ENCODE measurements at regions not wholly inside any gene's neighbourhood (a gene's known extent, or its start where the extent isn't known, plus 50 kb on each side); places are given as distances from the start of the nearest gene placed in this dataset.
"Not testable (repeated sequence)": the region's sequence is repeated elsewhere in the genome, so short reads cannot be mapped to it uniquely, and the experiment has no call there.

DNA sequence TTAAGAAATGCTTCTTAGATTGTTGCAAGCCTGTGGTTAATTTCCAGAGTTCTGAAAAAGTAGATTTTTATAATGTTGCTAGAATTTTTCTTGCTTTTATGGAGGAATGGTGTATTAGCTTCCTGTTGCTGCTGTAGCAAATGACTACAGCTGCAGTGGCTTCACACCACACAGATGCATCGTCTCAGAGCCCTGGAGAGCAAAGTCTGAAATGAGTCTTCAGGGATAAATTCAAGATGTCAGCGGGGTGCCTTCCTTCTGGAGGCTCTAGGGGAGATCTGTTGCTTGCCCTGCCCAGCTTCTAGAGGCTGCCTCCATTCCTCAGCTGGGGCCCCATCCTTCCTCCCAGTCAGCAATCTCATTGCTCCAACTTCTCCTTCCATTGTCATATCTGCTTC lies 187.8 kb downstream of the ZNF516 start:
- DNase-seq (ENCODE audit: low read depth), result no peak

DNA sequence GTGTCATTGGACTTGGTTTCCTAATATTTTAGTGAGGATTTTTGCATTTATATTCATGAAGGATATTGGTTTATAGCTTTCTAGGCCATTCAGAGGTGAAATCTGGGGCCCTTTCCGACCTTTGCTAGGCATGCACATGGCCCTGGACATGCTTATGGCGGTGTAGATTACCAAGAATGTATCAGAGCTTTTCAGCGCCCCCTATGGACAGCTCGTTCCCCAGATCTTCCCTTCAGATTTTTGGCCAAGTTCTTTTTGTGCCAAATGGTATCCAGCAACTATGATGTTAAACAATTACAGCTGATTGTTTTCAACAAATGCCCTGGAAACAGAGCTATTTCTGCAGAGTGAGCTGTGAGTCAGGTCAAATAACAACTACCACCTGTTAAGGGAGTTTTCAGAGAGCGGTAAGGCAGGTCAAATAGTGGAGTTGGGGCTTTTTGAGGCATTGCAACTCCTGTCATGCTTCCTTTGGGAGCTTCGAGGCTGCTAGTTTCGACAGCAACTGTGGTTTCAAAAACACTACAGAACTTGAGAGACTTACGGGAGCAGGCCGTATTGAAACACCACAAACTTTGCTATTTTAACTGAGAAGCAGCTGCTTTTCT lies 188.3 kb downstream of the ZNF516 start:
- DNase-seq (ENCODE audit: low read depth), result no peak

GRCh38 chr18:76285866-76286265 lies 209.2 kb downstream of the ZNF516 start:
- no peak for DNase-seq (ENCODE audit: low read depth)

GRCh38 chr18:76281565-76281964 lies 213.5 kb downstream of the ZNF516 start:
- DNase-seq (ENCODE audit: low read depth), result no peak

DNA sequence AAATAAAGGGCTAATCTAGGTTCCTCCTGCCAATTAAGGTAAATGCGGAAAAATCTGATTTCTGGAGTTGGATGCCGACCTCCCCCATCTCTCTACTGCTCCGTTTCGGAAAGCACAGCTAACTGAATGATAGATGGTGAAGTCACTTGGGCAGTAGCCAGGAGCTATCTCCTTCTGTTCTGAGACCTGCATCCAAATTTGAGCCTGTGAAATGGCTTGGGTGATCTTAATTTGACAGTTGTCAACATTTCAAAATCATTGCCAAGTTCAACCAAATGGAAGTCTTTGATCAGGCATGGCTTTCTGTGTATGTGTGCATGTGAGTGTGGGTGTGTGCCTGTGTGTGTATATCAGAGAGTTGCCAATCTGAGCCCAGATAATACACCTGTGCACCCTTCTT lies 217.2 kb downstream of the ZNF516 start:
- DNase-seq (ENCODE audit: low read depth), result no peak

- no peak for DNase-seq (ENCODE audit: low read depth)
Measured at GRCh38 chr18:76275727-76276313, 219.2 kb downstream of the ZNF516 start.

GRCh38 chr18:76274468-76275289 lies 220.4 kb downstream of the ZNF516 start:
- no peak for DNase-seq (ENCODE audit: low read depth)

DNA sequence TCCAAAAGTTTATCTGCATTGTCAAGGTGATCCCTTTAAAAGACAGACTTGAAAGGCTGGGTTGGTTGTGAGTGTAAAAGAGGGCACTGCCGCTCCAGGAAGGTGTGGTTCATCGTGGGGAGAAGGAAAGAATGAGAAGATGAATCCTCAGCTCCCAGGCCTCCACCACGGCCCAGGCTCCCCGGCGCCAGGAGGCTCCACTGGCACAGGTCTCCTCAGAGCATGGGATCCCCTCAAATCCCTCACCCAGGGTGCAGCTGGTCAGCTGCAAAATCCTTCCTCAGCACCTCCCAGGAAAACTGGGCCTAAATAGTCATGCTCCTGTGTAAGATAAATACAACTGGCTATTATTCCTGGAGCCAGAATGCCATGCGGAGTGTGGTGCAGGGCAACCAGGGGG lies 221.1 kb downstream of the ZNF516 start:
- no peak for DNase-seq (ENCODE audit: low read depth)

- no peak for DNase-seq (ENCODE audit: low read depth)
Measured at GRCh38 chr18:76273036-76273545, 222.0 kb downstream of the ZNF516 start.

DNA sequence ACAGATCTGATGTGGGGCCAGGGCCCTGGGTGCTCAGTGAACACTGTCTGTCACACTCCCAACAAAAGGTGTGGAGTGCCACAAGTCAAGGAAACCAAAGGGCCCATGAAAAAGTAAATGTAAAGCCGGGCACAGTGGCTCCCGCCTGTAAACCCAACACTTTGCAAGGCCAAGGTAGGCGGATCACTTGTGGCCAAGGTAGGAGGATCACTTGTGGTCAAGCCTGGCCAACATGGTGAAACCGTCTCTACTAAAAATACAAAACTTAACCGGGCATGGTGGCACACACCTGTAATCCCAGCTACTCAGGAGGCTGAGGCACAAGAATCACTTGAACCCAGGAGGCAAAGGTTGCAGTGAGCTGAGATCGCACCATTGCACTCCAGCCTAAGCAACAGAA lies 227.6 kb downstream of the ZNF516 start:
- not testable (repeated sequence) for DNase-seq (ENCODE audit: low read depth)

DNA sequence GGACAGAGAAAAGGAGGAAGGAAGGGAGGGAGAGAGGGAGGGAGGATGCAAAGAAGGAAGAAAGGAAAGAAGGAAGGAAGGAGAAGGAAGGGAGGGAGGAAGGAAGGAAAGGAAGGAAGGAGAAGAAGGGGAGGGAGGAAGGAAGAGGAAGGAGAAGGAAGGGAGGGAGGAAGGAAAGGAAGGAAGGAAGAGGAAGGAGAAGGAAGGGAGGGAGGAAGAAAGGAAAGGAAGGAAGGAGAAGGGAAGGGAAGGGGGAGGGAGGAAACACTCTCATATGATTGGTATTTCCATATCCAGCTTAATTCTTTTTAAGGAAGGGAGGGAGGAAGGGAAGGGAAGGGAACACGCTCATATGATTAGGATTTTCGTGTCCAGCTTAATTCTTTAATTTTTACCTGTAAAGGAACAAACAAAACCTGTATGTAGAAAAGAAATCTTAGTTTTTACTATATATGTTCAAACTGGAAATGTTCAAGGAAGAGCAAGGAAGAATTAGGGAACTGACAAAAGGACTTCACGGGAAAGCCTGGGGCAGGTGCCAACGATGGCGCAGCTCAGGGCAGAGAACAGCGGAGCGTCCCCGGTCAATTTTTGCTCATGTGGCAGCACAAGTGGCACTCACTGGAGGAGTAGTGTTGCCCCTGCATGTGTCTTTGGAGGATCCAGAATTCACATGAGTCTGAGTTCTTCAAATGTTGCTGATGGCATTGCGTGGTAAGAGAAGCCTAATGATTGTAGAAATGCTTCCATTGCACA lies 228.6 kb downstream of the ZNF516 start:
- DNase-seq (ENCODE audit: low read depth), result no peak

DNA sequence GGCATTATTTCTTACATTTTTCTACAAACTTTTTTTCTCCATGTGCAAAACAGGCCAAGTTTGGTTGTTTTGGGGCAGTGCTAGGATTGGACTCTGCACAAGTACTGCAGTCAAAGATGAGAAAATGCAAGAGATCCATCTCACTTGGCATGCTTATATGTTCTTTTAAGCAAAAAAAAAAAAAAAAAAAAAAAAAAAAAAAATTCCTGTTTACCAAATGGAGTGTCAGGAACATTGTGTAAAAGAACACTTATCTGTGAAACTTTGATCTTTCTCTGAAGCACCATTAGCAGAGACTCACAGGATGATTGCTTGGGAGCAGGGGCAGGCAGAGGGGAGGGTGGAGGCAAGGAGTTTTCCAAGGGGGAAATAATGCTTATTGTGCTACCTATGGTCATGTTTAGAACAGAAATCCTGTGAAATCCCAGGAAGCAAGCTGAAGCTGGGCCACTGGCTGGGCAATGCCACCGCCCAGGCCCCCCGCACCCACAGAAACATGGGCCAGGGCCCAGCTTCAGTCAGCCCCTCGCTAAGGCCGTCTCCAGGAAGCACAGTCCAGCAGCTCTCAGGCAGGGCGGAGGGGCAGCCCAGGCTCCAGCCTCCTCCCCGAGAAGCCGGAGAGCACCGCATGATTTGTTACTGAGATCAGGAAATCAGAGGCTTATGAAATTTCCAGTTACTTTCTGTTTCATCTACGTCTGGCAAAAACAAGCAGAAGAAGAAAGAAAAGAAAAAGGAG lies 229.4 kb downstream of the ZNF516 start:
- peak; percentile 25 for DNase-seq (ENCODE audit: low read depth)

- DNase-seq (ENCODE audit: low read depth), result no peak
Measured at GRCh38 chr18:76264876-76265250, 230.2 kb downstream of the ZNF516 start.

DNA sequence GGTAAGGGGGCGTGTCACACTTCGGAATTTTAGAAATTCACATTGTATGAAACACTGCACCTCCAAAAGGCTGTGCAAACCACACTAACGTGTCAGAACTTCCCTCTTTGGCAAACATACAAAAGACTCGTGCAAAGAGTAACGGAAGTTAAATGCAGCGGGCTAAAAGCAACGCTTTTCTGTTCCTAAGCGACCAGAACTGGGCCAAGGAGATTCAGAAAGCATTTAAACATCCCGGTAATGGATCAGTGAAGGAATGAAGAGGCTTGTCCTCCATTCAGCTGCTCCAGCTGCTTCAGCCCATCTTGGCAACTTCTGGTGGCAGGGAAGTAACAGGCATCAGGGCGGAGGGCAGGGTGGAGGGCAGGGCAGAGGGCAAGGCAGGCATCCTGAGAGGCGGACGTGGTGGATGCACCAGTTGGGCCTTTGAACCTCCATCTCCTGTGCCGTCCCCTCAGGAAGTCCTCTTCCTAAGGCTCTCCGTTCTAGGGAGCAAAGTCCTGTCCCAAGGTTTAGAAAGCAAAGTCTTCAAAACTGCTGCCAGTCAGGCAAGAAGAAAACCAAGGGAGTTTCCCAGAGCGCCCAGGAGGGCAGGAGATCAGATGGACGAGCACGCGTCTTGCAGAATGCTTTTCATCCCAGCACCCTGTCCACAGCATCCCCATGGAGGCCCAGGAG lies 230.7 kb downstream of the ZNF516 start:
- DNase-seq (ENCODE audit: low read depth), result no peak

- no peak for DNase-seq (ENCODE audit: low read depth)
Measured at GRCh38 chr18:76263046-76264005, 231.7 kb downstream of the ZNF516 start.

DNA sequence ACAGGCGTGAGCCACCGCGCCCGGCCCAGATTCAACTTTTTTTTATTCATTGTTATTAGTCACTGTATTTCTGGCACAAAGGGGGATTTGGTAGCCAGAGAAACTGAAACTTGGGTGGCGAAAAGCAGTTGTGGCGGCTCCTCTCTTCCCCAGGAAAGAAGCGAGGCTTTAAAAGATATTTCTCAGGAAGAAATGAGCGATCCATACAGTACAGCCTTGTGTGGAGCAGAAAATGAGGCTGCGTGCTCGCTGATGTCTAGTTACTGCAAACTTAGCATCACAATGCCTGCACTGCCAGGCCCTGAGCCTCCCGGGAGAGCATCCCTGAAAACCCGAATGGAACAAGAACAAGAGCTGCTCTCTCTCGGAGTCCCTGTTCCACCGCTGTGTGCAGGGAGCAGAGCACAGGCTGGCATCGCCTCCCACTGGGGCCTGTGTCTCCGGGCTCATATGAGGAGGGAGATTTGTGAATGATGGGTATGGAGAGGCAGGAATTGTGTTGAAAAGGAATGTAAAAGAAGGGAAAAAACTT lies 234.0 kb downstream of the ZNF516 start:
- no peak for DNase-seq (ENCODE audit: low read depth)

GRCh38 chr18:76259711-76260110 lies 235.3 kb downstream of the ZNF516 start:
- no peak for DNase-seq (ENCODE audit: low read depth)

DNA sequence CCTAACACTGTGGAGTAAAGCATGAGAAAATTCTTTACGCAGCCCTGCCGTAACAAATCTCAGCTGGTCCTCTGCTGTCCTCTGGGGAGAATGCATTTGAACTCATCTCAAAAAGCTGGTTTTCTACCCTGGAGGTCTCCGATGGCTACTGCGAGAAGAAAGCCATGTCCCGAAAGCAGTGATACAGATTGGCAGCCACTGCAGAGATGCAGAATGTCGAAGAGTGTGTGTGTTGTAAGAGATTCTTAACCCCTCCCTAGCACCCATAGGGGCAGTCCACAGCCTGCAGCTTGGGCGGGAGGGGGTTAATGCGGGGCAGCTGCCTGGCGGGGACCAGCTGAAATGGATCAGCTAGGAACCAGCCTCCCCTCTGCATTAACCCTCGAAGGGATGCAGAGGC lies 235.9 kb downstream of the ZNF516 start:
- DNase-seq (ENCODE audit: low read depth), result no peak

DNA sequence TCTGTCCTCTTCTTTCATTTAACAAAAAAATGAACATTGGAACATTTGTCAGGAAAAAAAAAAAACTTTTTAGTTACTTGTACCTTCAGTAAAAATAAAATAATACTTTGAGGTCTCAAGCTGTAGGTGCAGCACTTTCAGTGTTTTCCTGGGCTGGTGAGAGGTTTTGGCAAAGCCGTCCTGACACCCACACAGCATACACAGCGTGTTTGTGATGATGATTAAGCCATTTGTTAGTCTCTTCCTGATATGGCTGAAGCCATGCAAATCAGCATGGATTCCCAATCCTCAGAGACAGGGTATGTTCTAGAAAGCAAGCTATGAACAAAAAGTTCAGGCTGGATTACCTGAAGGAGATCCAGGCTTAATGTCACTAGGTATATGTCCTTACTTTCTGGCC lies 236.8 kb downstream of the ZNF516 start:
- DNase-seq (ENCODE audit: low read depth), result no peak

Data from stromal cell of bone marrow (primary cell).